GM19463 (cell line): ENCODE measurements at regions not wholly inside any gene's neighbourhood (a gene's known extent, or its start where the extent isn't known, plus 50 kb on each side); places are given as distances from the start of the nearest gene placed in this dataset.
"Not testable (repeated sequence)": the region's sequence is repeated elsewhere in the genome, so short reads cannot be mapped to it uniquely, and the experiment has no call there.

Source experiments
- ATAC-seq: cut with Tn5 transposase; IDR thresholded peaks from one replicate; pipeline ENCODE4 v1.9.1; 2021; ENCODE audit warnings: mild to moderate bottlenecking, moderate library complexity; ENCODE audit not compliant: unreplicated experiment

- ATAC-seq = no peak
Observed at GRCh38 chr7:49438281-49438680, 335.2 kb upstream of the VWC2 start.

- no peak for ATAC-seq
Observed at GRCh38 chr7:49443515-49443914, 329.9 kb upstream of the VWC2 start.

GRCh38 chr7:49453486-49453885 is 320.0 kb upstream of the VWC2 start:
- no peak for ATAC-seq

- no peak for ATAC-seq
Observed at GRCh38 chr7:49479441-49479840, 294.0 kb upstream of the VWC2 start.

GRCh38 chr7:49479936-49480544 is 293.4 kb upstream of the VWC2 start:
- ATAC-seq = no peak

- ATAC-seq = no peak
Observed at GRCh38 chr7:49481075-49481474, 292.4 kb upstream of the VWC2 start.

GRCh38 chr7:49483142-49483541 is 290.3 kb upstream of the VWC2 start:
- no peak for ATAC-seq

GRCh38 chr7:49486974-49487829 is 286.2 kb upstream of the VWC2 start:
- no peak for ATAC-seq

- no peak for ATAC-seq
Observed at GRCh38 chr7:49487830-49488140, 285.7 kb upstream of the VWC2 start.

GRCh38 chr7:49488573-49488972 is 284.9 kb upstream of the VWC2 start:
- ATAC-seq = no peak

GRCh38 chr7:49497471-49497870 is 276.0 kb upstream of the VWC2 start:
- no peak for ATAC-seq

- no peak for ATAC-seq
Observed at GRCh38 chr7:49500741-49501140, 272.7 kb upstream of the VWC2 start.

- ATAC-seq = not testable (repeated sequence)
Observed at GRCh38 chr7:49507206-49507605, 266.2 kb upstream of the VWC2 start.

GRCh38 chr7:49513911-49514310 is 259.5 kb upstream of the VWC2 start:
- no peak for ATAC-seq

GRCh38 chr7:49520951-49521350 is 252.5 kb upstream of the VWC2 start:
- no peak for ATAC-seq

- no peak for ATAC-seq
Observed at GRCh38 chr7:49522111-49522510, 251.3 kb upstream of the VWC2 start.

GRCh38 chr7:49523870-49524269 is 249.6 kb upstream of the VWC2 start:
- ATAC-seq = no peak

GRCh38 chr7:49527182-49527581 is 246.3 kb upstream of the VWC2 start:
- ATAC-seq = no peak

- ATAC-seq = no peak
Observed at GRCh38 chr7:49530481-49530880, 243.0 kb upstream of the VWC2 start.

GRCh38 chr7:49563693-49564378 is 209.6 kb upstream of the VWC2 start:
- ATAC-seq = peak; percentile 40

- peak; percentile 91 for ATAC-seq
Observed at GRCh38 chr7:49564379-49564714, 209.1 kb upstream of the VWC2 start.

GRCh38 chr7:49577576-49577975 is 195.9 kb upstream of the VWC2 start:
- no peak for ATAC-seq
